ENCODE measurements at regions not wholly inside any gene's neighbourhood (a gene's known extent, or its start where the extent isn't known, plus 50 kb on each side); places are given as distances from the start of the nearest gene placed in this dataset.
A peak's percentile ranks its signal among the peaks of the same experiment; 100 is the strongest.

DNA sequence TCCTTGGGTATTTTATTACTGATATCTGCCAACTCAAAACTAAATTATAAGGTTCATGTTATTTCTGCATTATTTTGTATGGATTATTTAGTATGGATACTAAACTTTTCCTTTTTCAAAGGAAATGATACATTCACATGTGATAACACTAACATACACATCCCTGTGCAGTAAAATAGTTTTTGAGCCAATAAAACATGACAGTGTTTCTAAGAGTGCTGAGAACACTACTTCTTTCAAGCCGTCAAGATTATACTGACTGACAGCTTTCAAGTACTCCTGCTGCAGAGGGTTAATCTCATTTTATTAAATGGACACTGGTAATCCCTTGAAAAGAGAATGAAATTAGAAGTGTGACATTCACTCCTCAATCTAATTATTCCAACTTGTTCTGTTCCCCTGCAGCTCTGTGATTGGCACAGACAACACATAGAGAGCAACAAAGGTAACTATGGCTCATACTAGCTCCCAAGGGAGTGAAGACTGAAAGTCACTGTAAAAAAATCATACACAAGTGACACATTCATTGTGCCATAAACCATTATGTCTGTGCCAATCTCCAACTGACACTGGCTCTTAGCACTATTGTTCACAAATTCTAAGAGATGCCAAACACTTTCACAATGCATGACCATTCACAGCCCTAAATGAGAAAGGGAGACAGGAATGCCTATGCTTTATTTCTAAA is 468.6 kb downstream of the SHQ1 start:
- DNase-seq (no peak), ATAC-seq (peak; percentile 30 to 49)
- peaks cover 21 to 56% of the 10 kb centered on the region in 2 donors for H3K4me1 ChIP-seq
- peaks cover 5 to 17% of the 10 kb centered on the region in 2 donors for H3K36me3 ChIP-seq
- no peaks in the 10 kb centered on the region for H3K9me3 ChIP-seq
- no peak overlapping the region for H3K4me3 ChIP-seq
- no peak overlapping the region for H3K27ac ChIP-seq
- no peaks in the 10 kb centered on the region for H3K27me3 ChIP-seq
- intact Hi-C loops (cut with DNase I; ENCODE audit: low total_unique reads) (loop anchor here (5.0 kb wide), 1 partner anchor 68 kb away; the partner anchor contains the start of gene RYBP), in situ Hi-C loops (cut with MboI; ENCODE audit: low sequenced_read_pairs in 4 of 4) (no loop called here)
- TF ChIP-seq POLR2A (IDR thresholded peaks at IDR 0.05) = no peak
- TF ChIP-seq CTCF (IDR thresholded peaks at IDR 0.05 in 4 of 5, conservative IDR thresholded peaks at IDR 0.05 in 1 of 5) = no peak

DNA sequence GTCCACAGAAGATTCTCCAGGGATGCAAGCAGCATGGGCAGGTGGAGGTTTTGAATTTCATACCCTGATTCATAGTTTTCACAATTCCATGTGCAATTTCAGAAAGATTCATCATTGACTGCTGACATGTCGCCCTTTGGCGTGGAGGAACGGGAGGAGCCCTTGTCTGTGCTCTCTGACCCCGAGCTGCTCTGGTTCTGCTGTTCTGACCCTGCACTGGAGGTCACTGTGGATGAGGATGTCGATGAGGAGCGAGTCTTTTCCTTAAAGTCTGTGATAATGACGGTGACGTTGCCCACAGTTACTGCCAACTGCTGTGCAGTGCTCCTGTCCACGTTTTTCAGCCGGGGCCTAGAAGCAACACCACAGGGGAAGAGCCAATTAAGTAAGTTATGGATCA is 470.0 kb downstream of the SHQ1 start:
- TF ChIP-seq CTCF (IDR thresholded peaks at IDR 0.05 in 4 of 5, conservative IDR thresholded peaks at IDR 0.05 in 1 of 5) (no peak), POLR2A (IDR thresholded peaks at IDR 0.05) (no peak)
- no peak for ATAC-seq
- in situ Hi-C loops (cut with MboI; ENCODE audit: low sequenced_read_pairs in 4 of 4) = no loop called here

DNA sequence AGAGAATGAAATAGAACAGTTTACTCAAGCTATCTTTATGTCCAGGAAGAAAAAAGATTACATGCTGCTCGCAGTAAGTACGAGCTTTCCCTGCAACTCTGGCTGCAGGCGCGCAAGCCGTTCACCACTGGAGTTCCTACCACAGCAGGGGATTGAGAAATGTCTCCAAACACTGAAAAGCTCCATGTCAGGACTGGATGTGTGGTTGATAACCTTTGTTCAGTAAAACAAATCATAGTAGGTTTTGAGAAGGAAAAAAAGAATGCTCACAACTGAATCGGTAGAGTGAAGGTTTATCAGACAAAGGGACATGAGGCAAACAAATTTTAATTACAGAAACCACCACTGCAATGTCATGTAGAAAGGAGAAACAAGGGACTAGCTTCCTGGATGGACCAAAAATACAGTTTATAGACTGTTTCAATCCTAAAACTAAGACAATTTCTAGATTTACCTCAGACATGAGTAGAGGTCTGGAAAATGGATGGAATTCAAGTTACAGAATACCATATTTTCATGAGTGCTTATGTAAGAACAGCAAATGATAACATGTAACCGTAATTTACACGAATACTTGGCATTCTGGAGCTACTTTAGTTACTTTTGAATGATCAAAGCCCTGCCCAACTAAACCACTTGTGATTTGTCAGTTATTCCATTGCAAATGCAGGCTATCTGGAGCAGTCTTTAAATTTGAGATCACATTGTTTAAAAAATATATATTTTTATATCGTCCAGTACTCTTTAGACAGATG is 471.1 kb downstream of the SHQ1 start:
- no peak overlapping the region for H3K4me3 ChIP-seq
- peaks cover 5 to 17% of the 10 kb centered on the region in 2 donors for H3K36me3 ChIP-seq
- TF ChIP-seq CTCF (IDR thresholded peaks at IDR 0.05 in 4 of 5, conservative IDR thresholded peaks at IDR 0.05 in 1 of 5) (no peak), POLR2A (IDR thresholded peaks at IDR 0.05) (no peak)
- H3K27me3 ChIP-seq = no peaks in the 10 kb centered on the region
- in situ Hi-C loops (cut with MboI; ENCODE audit: low sequenced_read_pairs in 4 of 4) = no loop called here
- DNase-seq (no peak), ATAC-seq (no peak)
- H3K4me1 ChIP-seq = peaks cover 13 to 34% of the 10 kb centered on the region in 2 donors
- no peaks in the 10 kb centered on the region for H3K9me3 ChIP-seq
- intact Hi-C loops (cut with DNase I; ENCODE audit: low total_unique reads) = no loop called here
- no peak overlapping the region for H3K27ac ChIP-seq

More for the DNA sequence above, 470.0 kb downstream of the SHQ1 start:
- H3K4me3 ChIP-seq = no peak overlapping the region
- no peak for DNase-seq
- no peak overlapping the region for H3K27ac ChIP-seq
- intact Hi-C loops (cut with DNase I; ENCODE audit: low total_unique reads) = no loop called here
- no peaks in the 10 kb centered on the region for H3K27me3 ChIP-seq
- H3K9me3 ChIP-seq = no peaks in the 10 kb centered on the region
- peaks cover 5 to 17% of the 10 kb centered on the region in 2 donors for H3K36me3 ChIP-seq
- peaks cover 17 to 44% of the 10 kb centered on the region in 2 donors for H3K4me1 ChIP-seq

DNA sequence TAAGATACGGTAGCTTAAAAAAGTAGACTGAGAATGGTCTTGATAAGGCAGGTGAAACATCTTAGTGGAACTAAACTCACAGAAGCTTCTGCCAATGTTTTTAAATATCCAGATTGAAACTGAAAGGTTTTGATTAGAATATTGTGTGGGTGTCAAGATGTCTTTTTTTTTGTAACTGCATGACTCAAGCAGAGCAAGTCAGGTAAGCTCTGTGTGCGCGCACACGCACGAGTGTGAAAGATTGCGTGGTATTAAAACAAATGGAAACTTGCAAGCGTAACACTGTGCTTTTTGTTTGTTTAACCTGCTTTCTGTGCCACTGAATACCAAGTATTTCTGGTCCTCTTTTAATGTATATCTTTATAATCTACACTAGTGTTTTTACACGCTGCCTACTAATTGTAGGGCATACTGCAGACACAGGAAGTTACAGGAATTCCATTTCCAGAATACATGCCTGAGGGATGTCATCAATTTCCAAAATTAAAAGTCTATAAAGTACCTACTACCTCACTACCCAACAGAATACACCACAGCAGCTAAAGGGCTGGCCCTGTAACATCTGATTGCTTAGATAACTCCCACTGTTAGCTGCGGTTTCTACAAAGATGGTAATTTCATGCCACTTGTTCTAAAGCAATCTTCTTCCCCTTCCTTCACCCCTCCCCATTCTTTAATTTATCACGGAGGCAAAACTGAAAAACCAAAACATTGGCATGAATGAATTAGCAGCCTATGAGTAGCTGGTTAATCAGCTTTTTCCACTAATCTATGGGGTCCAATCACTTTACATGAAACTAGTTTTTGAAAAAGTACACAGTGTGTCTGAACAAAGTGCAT is 472.8 kb downstream of the SHQ1 start:
- no peak for DNase-seq
- Histone ChIP-seq H3K27ac (no peak overlapping the region), H3K27me3 (no peaks in the 10 kb centered on the region), H3K4me3 (no peak overlapping the region), H3K9me3 (no peaks in the 10 kb centered on the region), H3K36me3 (peaks cover 5 to 17% of the 10 kb centered on the region in 2 donors), H3K4me1 (peaks cover 0 to 18% of the 10 kb centered on the region in 2 donors)
- in situ Hi-C loops (cut with MboI; ENCODE audit: low sequenced_read_pairs in 4 of 4) = no loop called here
- intact Hi-C loops (cut with DNase I; ENCODE audit: low total_unique reads) = no loop called here
- no peak for TF ChIP-seq POLR2A (IDR thresholded peaks at IDR 0.05)
- no peak for TF ChIP-seq CTCF (IDR thresholded peaks at IDR 0.05 in 4 of 5, conservative IDR thresholded peaks at IDR 0.05 in 1 of 5)
- no peak for ATAC-seq

Data from gastrocnemius medialis (tissue), 4 donors.